Astrocyte of the spinal cord (primary cell): ENCODE measurements at regions not wholly inside any gene's neighbourhood (a gene's known extent, or its start where the extent isn't known, plus 50 kb on each side); places are given as distances from the start of the nearest gene placed in this dataset.
A peak's percentile ranks its signal among the peaks of the same experiment; 100 is the strongest.
"Not testable (repeated sequence)": the region's sequence is repeated elsewhere in the genome, so short reads cannot be mapped to it uniquely, and the experiment has no call there.

ENCODE experiments used
- DNase-seq: peaks from one replicate; pipeline ENCODE4 v3.0.0; 2011; ENCODE audit warnings: low read depth, low spot score
- H3K4me3 ChIP-seq: 2 replicates; pipeline ENCODE4 v1.5.1; 2011; ENCODE audit warnings: low read depth, mild to moderate bottlenecking, low read length, moderate library complexity
- CTCF ChIP-seq: IDR thresholded peaks from 2 replicates; pipeline ENCODE4 v1.5.1; 2012; ENCODE audit warnings: low read depth, mild to moderate bottlenecking, low read length, inconsistent platforms
- in situ Hi-C: cut with HindIII; loops from 2 replicates; pipeline ENCODE4 v1.10.0; 2017; ENCODE audit warnings: low sequenced_read_pairs

GRCh38 chr1:25011943-25012638, 82.0 kb upstream of the RUNX3 start:
- DNase-seq = no peak
- no peak overlapping the region for H3K4me3 ChIP-seq
- no peak for TF ChIP-seq CTCF
- in situ Hi-C loops = no loop called here

- TF ChIP-seq CTCF = no peak
- no peak overlapping the region for H3K4me3 ChIP-seq
These were observed 81.2 kb upstream of the RUNX3 start for GRCh38 chr1:25011275-25011674.

GRCh38 chr1:25009671-25010262, 79.7 kb upstream of the RUNX3 start:
- TF ChIP-seq CTCF = no peak
- no peak for DNase-seq
- no peak overlapping the region for H3K4me3 ChIP-seq
- in situ Hi-C loops = no loop called here

More at GRCh38 chr1:25011275-25011674, 81.2 kb upstream of the RUNX3 start:
- in situ Hi-C loops = no loop called here
- no peak for DNase-seq

GRCh38 chr1:25008192-25008485, 78.1 kb upstream of the RUNX3 start:
- no peak for TF ChIP-seq CTCF
- in situ Hi-C loops = no loop called here
- DNase-seq = no peak
- H3K4me3 ChIP-seq = no peak overlapping the region

- H3K4me3 ChIP-seq, in situ Hi-C loops, DNase-seq: not testable (repeated sequence)
These were observed 77.5 kb upstream of the RUNX3 start for GRCh38 chr1:25007390-25008191.

- no peak for TF ChIP-seq CTCF
- DNase-seq = peak; percentile 22
- no peak overlapping the region for H3K4me3 ChIP-seq
- in situ Hi-C loops = no loop called here
These were observed 76.7 kb upstream of the RUNX3 start for GRCh38 chr1:25006770-25007169.

- H3K4me3 ChIP-seq = no peak overlapping the region
- DNase-seq = no peak
- no peak for TF ChIP-seq CTCF
- in situ Hi-C loops = no loop called here
These were observed 74.3 kb upstream of the RUNX3 start for GRCh38 chr1:25004355-25004754.
